HG02678 (cell line): ENCODE measurements at regions not wholly inside any gene's neighbourhood (a gene's known extent, or its start where the extent isn't known, plus 50 kb on each side); places are given as distances from the start of the nearest gene placed in this dataset.

Experiments used
- ATAC-seq: cut with Tn5 transposase; IDR thresholded peaks from one replicate; pipeline ENCODE4 v1.9.1; 2021; ENCODE audit warnings: mild to moderate bottlenecking, moderate library complexity; ENCODE audit not compliant: unreplicated experiment

DNA sequence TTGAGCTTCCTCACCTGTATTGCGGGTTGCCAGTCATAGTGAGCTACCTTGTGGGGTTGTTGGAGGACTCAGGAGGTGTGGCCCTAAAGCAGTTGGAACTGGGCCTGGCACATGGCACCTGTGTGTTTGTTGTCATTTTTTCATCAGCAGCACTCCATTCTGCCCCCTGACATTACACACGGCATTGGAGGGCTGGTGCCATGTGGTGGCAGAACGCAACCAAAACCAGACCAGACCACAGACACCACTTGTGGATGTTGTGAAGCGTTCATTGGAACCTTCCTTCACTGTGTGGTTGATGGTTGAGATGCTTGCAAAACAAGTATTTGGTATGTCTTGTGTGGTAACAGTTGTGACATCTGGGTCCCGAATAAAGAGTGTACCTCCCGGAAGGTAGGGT is 113.2 kb upstream of the ERCC6L2 start:
- ATAC-seq = no peak

DNA sequence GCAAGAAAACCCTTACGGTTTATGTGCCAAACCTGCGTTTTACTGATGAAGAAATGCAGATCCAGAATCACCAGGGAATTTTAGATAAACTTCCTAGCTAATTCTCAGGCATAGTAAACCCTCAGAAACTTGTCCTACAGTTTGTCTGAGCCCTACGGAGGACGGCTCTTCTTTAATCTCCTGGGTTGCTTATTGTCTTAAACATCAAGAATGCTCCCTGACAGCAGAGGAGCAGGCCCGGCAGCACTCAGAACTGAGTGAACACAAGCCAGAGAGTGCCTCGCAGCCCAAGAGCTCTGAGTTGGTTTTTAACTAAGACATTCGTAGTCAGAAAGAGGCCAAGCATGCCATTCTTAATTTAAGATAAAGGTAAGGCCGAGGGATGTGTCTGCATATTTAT is 114.7 kb upstream of the ERCC6L2 start:
- no peak for ATAC-seq

DNA sequence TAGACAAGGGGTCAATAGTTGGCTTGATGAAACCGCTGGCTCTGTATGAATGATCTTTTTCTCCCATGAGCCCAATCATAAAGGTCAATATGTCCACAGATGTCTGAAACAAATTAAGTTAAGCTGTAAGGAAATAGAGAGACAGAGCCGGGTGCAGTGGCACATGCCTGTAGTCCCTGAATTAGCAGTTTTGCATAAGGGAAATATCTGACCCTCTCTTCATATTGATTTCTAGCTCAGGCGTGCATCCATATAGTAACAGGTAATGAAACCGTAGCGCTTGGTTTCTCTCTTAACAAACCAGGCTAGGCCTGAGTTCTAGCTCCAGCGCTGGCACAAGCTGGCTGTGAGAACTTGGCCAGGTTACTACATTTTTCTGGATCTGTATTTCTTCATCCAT is 118.1 kb upstream of the ERCC6L2 start:
- no peak for ATAC-seq

DNA sequence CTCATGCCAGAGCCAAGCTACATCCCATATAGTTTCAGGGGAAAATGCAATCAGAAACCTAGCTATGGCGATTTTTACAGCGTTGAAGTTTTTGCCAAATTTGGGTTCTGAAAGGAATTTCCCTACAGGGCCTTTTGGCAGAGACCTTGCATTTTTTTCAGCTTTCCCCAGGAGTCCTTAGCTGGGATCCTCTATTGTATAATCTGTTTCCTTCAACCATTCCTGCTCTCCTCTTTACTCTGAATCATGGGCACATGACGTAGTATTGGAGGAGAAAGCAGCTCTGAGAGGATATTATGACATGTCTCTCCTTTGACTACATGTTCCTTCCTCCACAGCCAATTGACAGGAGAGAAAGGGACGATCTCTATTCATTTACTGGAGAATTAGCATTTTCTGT is 118.5 kb upstream of the ERCC6L2 start:
- no peak for ATAC-seq

DNA sequence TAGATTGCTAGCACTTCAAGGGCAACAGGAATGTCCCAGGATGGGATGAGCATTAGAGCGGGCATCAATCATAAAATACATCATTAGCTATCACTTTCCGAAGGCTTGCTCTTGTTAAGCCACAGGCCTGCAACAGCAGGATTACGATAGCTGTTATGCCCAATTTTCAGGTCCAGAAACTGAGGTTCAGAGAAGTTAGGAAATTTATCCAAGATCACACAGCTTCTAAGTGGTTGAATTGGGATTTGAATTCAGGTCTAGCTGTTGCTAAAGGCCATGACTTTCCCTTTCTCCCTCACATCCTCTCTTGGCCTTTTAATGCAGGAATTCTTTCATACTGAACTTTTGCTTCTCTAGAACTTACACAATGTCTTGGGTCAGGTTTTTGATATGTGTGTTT is 119.4 kb upstream of the ERCC6L2 start:
- no peak for ATAC-seq

DNA sequence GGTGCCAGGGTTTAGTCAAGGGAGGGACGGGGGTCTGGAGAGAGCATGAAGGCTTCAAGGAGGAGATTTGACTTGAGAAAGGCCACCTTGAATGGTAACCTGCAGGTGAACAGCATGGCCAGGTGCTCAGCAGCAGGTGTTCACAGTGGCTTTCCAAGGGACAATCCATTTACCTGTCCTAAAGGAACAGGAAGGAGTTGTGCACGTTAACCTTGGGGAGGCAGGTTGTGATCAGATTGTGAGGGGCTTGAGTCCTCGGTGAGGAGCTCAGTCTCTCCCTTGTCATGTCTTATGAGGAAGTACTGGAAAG is 120.1 kb upstream of the ERCC6L2 start:
- ATAC-seq = no peak

DNA sequence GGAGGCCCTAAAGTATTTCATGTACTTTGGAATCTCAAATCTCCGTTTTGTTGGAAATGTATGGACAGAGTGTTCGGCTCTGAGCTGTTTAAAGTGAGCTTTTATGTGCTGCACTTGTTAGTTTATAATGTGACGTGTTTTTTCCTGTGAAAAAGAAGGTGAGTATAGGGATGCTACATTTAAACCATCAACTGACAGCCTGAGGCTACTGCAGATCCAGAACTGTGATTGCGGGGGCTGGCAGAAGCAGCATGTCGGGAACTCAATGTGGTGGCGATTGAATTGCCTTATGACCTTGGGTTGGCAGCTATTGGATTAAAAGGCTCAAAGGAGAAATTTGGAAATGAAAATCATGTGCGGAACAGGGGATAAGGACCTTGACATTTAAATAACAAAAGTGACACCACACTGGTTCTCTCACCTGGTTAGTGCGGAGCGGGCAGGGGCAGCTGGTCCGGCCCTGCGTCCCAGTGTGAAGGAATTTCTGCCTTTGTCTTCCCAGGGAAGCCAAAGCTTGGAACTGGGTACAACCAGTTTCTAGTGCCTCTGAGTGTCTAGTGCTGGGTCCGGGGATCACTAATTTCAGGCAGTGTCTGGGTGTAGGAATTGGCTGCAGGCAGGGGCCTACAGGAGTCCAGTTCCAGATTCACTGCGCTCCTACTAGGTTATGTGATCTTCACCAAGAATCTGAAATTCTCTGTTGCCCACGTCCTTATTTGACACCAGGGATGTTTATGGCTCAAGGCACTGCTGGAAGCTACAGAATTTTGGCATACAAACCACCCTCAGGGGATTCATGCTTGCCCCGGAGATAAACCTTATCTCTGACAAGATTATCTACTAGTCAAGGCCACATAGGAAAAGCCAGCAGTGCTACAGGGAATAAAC is 120.7 kb upstream of the ERCC6L2 start:
- no peak for ATAC-seq

DNA sequence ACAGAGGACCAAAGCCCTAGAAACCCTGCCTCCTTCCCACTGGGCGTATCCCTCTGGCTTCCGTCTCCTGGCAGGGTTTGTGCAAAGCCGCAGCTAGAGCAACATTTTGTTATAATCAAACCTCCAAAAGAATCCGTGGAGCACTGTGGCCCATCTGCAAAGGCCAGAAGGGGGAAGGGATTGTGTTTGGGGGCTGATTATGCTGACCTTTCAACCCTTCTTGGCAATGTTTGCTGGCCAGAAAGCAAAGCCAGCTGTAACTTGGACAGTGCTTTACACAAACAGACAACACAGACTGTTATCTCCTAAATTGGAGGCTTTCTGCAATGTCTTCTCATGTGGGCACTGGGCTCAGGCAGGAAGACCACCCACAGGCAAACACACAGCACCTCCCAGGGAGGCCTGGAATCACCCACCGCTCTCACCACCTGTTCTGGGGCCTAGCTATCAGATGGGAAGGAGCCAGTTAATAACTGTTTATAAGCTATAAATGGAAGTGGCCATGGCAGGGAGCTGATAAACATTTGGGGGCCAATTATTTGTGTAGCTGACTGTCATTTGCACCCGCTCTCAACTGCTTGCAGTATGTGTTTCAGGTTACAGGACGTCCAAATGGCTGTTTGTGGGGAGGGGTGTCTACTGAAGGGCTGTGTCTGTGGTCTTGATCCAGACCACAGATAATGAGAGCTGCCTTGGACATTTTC is 121.6 kb upstream of the ERCC6L2 start:
- no peak for ATAC-seq

DNA sequence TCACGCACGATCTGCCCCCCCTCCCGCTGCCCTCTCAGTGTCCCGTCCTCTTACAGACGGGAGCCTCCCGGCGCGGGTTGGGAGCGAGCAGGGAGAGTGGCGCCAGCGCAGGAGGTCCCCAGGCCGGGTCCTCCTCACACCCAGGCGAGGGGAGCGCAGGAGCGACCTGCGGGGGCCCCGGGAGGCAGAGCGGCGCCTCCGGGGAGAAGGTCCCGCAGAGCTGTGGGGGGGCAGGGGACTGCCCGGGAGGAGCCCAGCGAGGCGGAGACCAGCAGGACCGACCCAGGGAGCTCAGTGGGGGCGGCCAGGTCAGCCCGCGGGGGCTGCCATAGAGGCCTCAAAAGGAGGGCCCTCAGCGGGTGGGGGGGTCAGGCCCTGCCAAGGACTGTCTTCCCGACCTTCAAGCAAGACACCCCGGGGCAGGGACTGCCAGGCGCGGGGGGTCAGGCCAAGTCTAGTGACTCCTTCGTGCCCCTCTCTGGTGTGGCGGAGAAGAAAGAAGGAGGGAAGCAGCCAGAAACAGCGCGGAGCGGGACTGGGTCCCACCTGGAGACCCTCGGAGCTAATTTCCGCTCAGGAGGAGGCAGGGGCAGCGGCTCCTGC is 123.3 kb upstream of the ERCC6L2 start:
- no peak for ATAC-seq

DNA sequence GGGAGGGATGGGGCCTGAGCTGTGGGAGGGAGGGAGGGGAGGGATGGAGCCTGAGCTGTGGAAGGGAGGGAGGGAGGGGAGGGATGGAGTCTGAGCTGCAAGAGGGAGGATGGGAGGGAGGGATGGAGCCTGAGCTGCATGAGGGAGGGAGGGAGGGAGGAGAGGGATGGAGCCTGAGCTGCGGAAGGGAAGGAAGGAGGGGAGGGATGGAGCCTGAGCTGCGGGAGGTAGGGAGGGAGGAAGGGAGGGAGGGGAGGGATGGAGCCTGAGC is 124.0 kb upstream of the ERCC6L2 start:
- ATAC-seq = no peak

DNA sequence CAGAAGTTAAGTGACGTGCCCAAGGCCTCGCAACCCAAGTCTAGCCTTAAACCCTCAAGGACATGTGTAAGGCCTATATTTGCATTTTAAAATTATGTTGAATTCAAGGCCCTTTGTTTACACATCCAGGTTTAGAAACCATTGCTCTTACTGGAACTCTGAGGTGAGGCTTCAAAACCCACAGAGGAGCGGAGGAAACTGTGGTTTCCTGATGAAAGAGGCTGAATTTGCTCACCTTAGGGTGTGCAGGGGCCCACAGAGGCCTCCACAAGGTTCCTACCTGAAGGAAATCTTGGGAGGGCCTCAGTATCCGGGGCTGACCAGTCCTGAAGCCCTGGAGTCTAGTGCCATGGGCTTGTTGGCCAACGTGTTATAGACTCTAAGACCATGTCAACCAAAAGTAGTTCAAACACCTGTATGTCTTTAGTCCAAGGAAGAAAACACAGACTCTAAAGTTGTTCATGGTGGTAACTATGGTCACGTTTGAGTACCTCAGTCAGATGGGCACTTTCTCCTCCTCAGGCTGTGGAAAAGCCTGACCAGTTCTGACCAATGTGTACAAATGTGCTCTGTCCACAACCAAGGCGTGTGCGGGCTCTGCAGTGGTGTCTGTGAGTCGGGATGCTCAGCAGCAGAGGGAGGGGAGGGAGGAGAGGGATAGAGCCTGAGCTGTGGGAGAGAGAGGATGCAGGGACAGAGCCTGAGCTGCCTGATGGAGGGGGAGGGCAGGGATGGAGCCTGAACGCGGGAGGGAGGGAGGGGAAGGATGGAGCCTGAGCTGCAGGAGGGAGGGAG is 124.6 kb upstream of the ERCC6L2 start:
- no peak for ATAC-seq

DNA sequence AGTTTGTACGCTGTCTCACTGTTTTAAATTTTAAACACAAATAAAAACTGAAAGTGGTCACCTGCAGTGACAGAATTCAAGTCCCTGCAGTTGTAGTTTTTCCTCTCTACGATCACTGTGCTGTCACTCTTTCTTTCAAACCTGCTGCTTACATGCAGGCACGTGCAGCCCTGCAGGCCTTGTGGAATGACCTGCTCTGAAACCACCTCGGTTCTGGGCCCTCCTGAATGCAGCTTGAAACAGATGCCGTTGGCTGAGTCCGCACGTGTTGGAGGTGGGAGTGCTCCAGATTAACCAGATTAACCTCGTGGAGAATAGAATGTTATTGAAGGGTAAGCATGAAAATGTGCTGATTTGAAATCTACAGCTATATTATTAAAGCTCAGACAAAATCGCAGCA is 126.0 kb upstream of the ERCC6L2 start:
- ATAC-seq = no peak

DNA sequence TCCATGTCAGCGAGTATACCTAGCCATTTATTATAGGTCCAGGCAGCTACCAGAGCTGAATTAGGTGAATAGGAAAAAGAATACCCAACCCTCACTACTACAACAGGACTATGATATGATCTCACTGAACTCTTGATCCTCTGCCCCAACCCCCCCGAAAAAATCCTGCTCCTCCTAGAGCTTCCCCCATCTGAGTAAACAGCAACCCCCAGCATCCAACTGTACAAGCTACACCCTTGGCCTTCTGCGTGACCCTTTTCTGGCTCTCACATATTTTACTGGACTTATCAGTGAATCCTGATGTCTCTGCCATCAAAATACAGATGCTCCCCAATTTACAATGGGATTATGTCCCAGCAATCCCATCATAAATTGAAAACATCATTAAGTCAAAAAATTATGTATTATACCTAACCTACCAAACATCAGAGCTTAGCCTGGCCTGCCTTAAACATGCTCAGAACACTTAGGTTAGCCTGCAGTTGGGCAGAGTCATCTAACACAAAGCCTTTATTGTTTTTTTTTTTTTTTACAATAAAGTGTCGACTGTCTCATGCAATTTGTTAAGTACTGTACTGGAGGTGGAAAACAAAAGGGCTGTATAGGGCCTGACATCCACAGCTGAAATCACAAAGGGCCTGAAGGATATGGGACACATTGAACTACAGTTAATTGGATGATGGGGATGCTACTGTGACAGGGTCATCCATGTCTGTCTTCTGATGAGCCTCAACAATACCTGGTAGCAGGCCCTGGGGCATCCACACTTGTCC is 128.9 kb upstream of the ERCC6L2 start:
- no peak for ATAC-seq

DNA sequence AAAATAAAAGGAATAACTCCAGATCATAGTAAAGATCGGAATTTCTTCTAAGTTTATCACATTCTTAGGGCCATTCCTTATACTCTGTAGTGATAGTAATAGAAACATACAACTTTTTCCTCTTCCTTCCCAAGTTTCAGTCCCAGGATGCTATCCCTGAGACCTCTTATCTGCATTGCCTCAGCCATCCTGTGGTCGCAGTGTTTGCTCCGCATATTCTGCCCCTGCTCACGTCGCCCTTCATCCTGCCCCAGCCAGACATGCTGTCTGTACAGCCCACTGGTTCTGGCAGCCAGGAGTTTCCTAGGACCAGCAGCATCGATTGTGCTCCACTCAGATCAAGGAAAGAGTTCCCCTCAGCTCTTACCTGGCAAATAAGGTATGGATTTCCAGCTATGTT is 132.7 kb upstream of the ERCC6L2 start:
- no peak for ATAC-seq

DNA sequence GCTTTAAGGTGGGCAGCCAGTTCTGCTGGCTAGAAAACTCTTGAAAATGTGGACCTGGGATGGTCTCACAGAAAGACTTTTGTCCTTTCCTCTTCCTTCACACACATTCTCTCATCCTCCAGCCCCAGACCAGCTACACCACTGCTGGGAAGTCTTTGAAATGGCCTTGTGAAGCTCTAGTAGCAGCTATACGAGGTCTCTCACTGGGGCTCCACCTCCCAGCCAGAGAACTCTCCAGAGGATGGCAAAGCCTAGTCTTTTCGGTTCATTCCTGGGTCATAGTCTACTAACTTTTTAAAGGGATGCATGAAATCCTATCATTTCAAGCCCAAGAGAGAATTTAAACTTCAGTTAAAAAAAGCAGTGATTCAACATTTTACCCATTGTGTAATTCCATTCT is 133.9 kb upstream of the ERCC6L2 start:
- ATAC-seq = no peak

DNA sequence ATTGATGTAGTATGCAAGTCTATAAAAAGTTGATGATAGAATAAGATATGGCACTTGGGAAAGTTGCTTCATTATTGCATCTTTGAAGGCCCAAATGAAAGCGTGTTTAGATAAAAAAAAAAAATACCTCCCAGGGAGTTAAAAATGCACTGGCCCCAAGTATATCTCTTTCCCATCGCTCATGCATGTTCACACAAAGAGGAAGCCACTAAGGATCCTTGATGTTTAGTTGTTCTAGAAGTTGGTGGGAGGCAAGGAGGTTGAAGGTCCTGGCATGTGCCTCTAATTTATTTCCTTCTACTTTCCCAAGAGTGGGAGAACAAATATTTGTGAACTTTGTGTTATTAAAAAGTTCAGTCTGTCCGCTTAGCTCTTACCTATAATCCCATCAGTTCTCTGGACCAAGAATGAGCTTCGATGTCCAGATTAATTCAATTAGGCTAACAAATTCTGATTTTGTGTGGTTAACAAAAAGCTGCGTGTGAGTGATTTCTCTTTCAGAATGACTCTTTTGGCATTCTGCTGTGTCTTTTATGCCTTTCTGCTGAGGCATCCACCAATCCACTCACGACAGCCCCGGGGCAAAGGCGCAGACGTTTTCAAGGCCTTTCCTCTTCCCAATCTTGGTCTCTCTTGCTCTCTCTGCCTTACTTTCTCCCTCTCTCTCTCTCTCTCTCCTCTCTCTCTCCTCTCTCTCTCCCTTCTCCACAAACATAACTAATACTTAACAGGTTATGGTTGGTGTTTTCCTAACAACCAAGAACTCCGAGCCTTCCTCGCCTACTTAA is 135.1 kb upstream of the ERCC6L2 start:
- no peak for ATAC-seq

DNA sequence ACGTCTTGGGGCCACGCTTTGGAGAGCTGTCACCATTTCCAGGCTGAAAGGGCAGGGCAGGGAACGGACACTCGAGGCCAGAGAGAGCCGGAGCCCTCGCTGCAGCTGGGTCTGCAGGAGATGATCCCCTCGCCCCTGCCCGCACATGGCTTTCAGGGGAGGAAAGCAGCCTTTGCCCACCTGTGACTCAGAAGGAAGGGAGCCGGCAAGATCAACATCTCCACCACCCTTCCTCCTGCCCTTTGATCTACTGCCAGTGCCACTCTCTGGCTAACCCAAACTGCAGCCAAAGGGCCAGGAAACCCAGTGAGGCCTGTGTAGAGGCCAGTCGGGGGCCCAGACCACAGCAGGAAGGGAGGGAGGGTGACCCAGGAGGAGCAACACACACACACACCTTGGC is 137.1 kb upstream of the ERCC6L2 start:
- no peak for ATAC-seq

DNA sequence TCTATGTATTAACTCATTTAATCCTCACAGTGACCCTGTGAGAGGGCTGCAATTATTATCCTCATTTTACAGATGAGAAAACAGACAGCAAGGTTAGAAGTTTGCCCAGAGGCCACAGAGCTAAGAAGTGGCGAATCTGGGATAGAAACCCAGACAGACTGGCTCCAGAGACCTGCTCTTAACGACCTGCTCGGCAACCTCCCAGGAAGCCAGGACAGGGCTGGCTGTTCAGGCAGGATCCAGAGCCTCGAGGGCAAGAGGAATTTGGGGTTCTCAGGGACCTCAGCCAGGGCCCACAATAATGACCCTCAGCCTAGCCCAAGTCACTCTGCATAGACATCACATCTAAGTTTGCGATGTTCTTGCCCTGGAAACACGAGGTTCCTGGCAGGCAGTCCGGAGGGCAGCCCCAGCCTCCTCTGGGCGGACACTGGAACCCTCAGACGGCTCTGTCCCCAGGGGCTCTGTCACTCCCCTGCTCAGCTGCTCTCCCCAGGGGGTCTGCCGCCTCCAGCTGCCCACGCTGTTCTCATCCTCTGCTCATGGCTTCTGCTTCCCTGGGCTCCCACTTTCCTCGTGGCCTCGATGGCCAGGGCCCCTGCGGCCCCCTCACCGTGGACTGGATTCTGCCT is 138.5 kb upstream of the ERCC6L2 start:
- no peak for ATAC-seq

DNA sequence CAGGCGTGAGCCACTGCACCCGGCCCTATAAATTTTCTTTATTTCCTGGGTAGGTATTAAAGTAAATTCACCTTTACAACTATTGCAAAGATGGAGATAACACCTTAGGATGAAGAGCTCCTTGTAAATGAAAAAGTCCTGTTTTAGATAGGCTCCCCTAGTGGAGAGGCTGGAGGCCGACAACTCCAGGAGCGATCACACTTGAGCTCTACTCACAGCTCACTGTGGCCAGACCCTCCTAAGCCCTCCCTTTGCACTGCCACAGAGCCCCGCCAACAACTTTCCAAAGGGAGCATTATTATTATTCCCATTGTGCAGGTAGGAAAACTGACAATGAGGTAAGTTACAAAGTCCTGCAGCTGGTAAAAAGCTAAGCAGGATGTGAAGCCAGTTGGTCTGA is 139.1 kb upstream of the ERCC6L2 start:
- ATAC-seq = no peak

DNA sequence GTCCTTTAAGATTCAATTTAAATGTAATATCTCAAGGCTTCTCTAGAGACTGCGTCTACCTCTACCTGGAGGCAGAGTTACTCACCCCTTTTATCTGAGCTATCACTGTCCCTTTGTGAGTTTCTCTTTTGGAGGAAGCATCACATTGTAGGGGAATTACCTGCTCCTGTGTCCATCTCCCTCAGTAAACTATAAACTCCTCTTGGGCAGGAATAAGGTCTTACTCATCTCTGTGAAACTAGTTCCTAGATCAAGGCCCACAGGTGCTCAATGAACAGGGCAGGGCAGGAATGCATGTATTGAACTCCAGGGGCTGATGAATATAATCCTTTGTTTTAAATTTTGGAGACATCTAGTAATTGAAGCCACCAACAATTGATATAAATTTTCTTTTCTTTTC is 139.8 kb upstream of the ERCC6L2 start:
- ATAC-seq = no peak
